ENCODE measurements at regions not wholly inside any gene's neighbourhood (a gene's known extent, or its start where the extent isn't known, plus 50 kb on each side); places are given as distances from the start of the nearest gene placed in this dataset.

DNA sequence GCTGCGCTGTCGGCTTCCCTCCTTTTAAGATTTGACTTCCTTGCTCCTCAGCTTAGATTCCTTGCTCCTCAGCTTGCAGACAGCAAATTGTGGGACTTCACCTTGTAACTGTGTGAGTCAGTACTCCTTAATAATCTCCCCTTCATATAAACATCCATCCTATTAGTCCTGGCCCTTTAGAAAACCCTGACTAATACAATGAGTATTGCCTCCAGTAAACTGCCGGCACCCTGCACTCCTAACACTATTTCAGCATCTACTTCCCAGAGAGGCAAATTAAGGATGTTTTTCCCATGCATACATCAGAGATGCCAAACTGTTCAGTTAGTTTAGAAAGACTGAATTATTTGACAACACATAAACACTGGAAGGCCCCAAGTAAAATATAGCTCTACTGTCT, 611.3 kb upstream of the TMEM132C start:
- intact Hi-C loops (cut with DNase I) = no loop called here
- TF ChIP-seq, protein P1, sequence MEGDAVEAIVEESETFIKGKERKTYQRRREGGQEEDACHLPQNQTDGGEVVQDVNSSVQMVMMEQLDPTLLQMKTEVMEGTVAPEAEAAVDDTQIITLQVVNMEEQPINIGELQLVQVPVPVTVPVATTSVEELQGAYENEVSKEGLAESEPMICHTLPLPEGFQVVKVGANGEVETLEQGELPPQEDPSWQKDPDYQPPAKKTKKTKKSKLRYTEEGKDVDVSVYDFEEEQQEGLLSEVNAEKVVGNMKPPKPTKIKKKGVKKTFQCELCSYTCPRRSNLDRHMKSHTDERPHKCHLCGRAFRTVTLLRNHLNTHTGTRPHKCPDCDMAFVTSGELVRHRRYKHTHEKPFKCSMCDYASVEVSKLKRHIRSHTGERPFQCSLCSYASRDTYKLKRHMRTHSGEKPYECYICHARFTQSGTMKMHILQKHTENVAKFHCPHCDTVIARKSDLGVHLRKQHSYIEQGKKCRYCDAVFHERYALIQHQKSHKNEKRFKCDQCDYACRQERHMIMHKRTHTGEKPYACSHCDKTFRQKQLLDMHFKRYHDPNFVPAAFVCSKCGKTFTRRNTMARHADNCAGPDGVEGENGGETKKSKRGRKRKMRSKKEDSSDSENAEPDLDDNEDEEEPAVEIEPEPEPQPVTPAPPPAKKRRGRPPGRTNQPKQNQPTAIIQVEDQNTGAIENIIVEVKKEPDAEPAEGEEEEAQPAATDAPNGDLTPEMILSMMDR (IDR thresholded peaks at IDR 0.05) = no peak
- TF ChIP-seq POLR2A (IDR thresholded peaks at IDR 0.05) = no peak
- ATAC-seq = no peak

DNA sequence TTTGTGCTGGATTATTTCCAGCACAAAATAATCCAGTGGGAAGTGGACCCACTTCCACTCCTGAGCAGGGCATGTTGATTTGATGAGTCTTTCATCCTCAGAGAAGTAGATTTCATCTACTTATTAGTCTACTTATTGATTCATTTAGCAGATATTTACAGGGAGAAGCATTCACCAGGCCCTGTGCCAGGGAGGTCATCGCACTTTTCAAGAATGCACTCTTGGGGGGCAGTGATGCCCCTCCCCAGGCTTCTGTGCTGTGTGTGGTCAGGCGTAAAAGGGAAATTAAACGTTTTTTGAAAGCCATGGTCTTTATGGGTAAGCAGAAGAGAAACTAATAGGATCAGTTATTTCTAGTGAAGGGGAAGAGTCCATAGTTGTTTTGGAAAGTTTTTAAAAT, 610.7 kb upstream of the TMEM132C start:
- Histone ChIP-seq H3K4me3 (no peak overlapping the region), H3K36me3 (no peaks in the 10 kb centered on the region), H3K4me1 (no peaks in the 10 kb centered on the region), H3K27me3 (peaks cover 0 to 4% (median 0%) of the 10 kb centered on the region in 9 donors), H3K27ac (no peak overlapping the region), H3K9me3 (no peaks in the 10 kb centered on the region)
- ATAC-seq (no peak), DNase-seq (no peak)
- TF ChIP-seq, protein P1 (IDR thresholded peaks at IDR 0.05) = no peak
- TF ChIP-seq POLR2A (IDR thresholded peaks at IDR 0.05) = no peak
- intact Hi-C loops (cut with DNase I) = no loop called here
- WGBS, 4 donors = 48 to 75% (median 66%) methylated on average over 3 of the region's 3 CpGs

More for the DNA sequence above, 611.3 kb upstream of the TMEM132C start:
- H3K4me1 ChIP-seq = no peaks in the 10 kb centered on the region
- DNase-seq = no peak
- no peak overlapping the region for H3K4me3 ChIP-seq
- 85 to 97% (median 94%) methylated on average over 3 of the region's 3 CpGs for WGBS, 4 donors
- no peaks in the 10 kb centered on the region for H3K9me3 ChIP-seq
- H3K36me3 ChIP-seq = no peaks in the 10 kb centered on the region
- peaks cover 0 to 4% (median 0%) of the 10 kb centered on the region in 9 donors for H3K27me3 ChIP-seq
- no peak overlapping the region for H3K27ac ChIP-seq

DNA sequence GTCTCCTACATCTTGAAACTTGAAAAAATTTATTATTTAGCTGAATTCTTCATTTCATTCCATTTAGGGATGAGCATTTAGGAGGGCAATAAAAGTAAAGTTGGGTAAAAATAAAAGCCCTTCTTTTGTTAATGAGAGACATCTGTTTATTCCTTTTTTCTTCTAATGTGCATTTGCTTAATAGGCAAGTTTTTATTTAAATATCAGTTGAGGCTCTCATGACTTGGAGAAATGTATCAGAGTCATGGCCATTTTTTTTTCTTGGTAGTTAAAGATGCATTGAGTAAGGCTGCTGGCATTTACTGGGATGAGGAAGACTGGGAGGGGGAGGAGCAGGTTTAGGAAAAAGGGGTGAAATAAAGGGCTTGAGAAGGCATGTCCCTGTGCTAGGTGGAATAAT, 609.9 kb upstream of the TMEM132C start:
- H3K27me3 ChIP-seq = peaks cover 0 to 4% (median 0%) of the 10 kb centered on the region in 9 donors
- H3K9me3 ChIP-seq = no peaks in the 10 kb centered on the region
- TF ChIP-seq POLR2A (IDR thresholded peaks at IDR 0.05) = no peak
- TF ChIP-seq, protein P1 (IDR thresholded peaks at IDR 0.05) = no peak
- no peak for ATAC-seq
- no peak overlapping the region for H3K4me3 ChIP-seq
- intact Hi-C loops (cut with DNase I) = no loop called here
- H3K36me3 ChIP-seq = no peaks in the 10 kb centered on the region
- DNase-seq = no peak
- H3K27ac ChIP-seq = no peak overlapping the region
- no peaks in the 10 kb centered on the region for H3K4me1 ChIP-seq

DNA sequence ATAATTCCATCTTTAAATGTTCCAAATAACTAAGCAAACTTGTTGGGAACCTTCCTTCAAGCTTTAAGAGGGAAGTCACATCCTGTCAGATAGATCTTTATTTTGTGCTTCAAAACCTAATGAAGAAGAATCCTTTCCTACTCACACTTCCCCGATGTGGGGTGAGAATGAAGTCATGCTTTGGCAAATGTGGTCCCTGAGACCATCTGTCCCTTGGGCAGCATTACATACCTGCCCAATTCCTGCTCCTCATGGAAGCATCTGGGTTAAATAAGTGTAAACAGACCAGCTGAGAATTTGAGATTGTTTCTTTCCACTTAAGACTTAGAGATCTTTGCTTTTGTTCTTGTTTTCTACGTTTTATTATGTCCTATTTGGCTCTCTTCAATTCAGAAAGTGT, 606.0 kb upstream of the TMEM132C start:
- WGBS, 4 donors = 51 to 58% (median 56%) methylated on average over 2 of the region's 2 CpGs
- Histone ChIP-seq H3K9me3 (no peaks in the 10 kb centered on the region), H3K4me1 (no peaks in the 10 kb centered on the region), H3K36me3 (no peaks in the 10 kb centered on the region), H3K4me3 (no peak overlapping the region), H3K27me3 (peaks cover 0 to 4% (median 0%) of the 10 kb centered on the region in 9 donors), H3K27ac (no peak overlapping the region)
- no peak for DNase-seq
- ATAC-seq = no peak
- TF ChIP-seq POLR2A (IDR thresholded peaks at IDR 0.05) = no peak
- intact Hi-C loops (cut with DNase I) = no loop called here

DNA sequence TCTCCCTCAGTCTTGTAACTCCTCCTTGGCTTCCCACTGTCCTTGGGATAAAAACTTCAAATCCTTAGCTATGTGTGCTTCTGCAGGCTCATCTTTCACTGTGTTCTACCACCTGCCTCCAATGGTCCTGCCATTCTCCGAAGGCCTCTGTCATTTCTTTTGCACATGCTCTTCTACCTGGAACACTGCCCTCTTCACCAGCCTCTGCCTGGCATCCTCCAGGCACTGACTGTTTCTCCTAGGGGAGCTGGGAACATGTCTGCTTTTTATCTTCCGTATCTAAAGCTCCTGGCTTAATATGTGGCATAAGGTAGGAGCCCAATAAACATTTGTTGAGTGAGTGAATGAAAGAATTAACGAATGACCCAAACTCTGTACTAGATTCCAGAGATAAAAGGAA, 603.3 kb upstream of the TMEM132C start:
- H3K4me1 ChIP-seq = no peaks in the 10 kb centered on the region
- H3K9me3 ChIP-seq = no peaks in the 10 kb centered on the region
- H3K4me3 ChIP-seq = no peak overlapping the region
- H3K27ac ChIP-seq = no peak overlapping the region
- 61 to 69% (median 63%) methylated on average over 3 of the region's 3 CpGs for WGBS, 4 donors
- TF ChIP-seq POLR2A (IDR thresholded peaks at IDR 0.05) = no peak
- TF ChIP-seq, protein P1 (IDR thresholded peaks at IDR 0.05) = no peak
- peaks cover 0 to 9% (median 0%) of the 10 kb centered on the region in 9 donors for H3K27me3 ChIP-seq
- H3K36me3 ChIP-seq = no peaks in the 10 kb centered on the region
- ATAC-seq = no peak
- intact Hi-C loops (cut with DNase I) = no loop called here
- no peak for DNase-seq

Measured in heart left ventricle (tissue), 16 donors.